ENCODE measurements at regions not wholly inside any gene's neighbourhood (a gene's known extent, or its start where the extent isn't known, plus 50 kb on each side); places are given as distances from the start of the nearest gene placed in this dataset.

- ChIA-PET POLR2A (no interaction called here), CTCF (no interaction called here)
- no CpG with 5 or more reads among the region's 3 CpGs for WGBS (ENCODE audit: insufficient coverage)
- no peaks in the 10 kb centered on the region for H3K27me3 ChIP-seq (replicated peaks in 1 of 2; ENCODE audit: control insufficient read depth in 2 of 2, extremely low read depth in 1 of 2, insufficient read depth in 2 of 2, low read length in 1 of 2)
- no peak overlapping the region for H3K4me3 Mint-ChIP-seq
- H3K27me3 Mint-ChIP-seq = peaks cover 8% of the 10 kb centered on the region in 2 donors
- H3K9me3 ChIP-seq = no peaks in the 10 kb centered on the region
- ATAC-seq (replicated peaks in 1 of 4) (no peak), DNase-seq (no peak)
- no peaks in the 10 kb centered on the region for H3K4me1 Mint-ChIP-seq
- H3K36me3 Mint-ChIP-seq = no peaks in the 10 kb centered on the region
- H3K27ac ChIP-seq (ENCODE audit: low read length) = no peak overlapping the region
- H3K9me3 Mint-ChIP-seq = no peaks in the 10 kb centered on the region
- H3K27ac Mint-ChIP-seq = no peak overlapping the region
- H3K4me3 ChIP-seq (ENCODE audit: control insufficient read depth in 1 of 2, extremely low read depth in 1 of 2, low read length in 1 of 2) = no peak overlapping the region
- H3K36me3 ChIP-seq (ENCODE audit: control insufficient read depth in 2 of 2, extremely low read depth in 1 of 2, insufficient read depth in 1 of 2, low read length in 1 of 2) = no peaks in the 10 kb centered on the region
- H3K4me1 ChIP-seq (ENCODE audit: control insufficient read depth in 1 of 2, extremely low read depth in 1 of 2, insufficient read depth in 2 of 2, low read length in 2 of 2) = no peaks in the 10 kb centered on the region
Measured at GRCh38 chr6:15985379-15985959, 143.4 kb upstream of the MYLIP start.

GRCh38 chr6:15981956-15982355, 146.9 kb upstream of the MYLIP start:
- Mint-ChIP-seq H3K27ac (no peak overlapping the region), H3K9me3 (no peaks in the 10 kb centered on the region), H3K27me3 (peaks cover 8% of the 10 kb centered on the region in 2 donors), H3K4me1 (no peaks in the 10 kb centered on the region), H3K4me3 (no peak overlapping the region), H3K36me3 (no peaks in the 10 kb centered on the region)
- no peak for DNase-seq
- ChIA-PET POLR2A (no interaction called here), CTCF (interaction anchor here (0.7 kb wide), 2 partner anchors 206 to 792 kb away, joined by 3 read pairs; no protein-coding TSS in a partner anchor)
- H3K4me3 ChIP-seq (ENCODE audit: control insufficient read depth in 1 of 2, extremely low read depth in 1 of 2, low read length in 1 of 2) = no peak overlapping the region
- no peak overlapping the region for H3K27ac ChIP-seq (ENCODE audit: low read length)
- 90% methylated on average over 3 of the region's 9 CpGs for WGBS (ENCODE audit: insufficient coverage)
- no peaks in the 10 kb centered on the region for H3K9me3 ChIP-seq
- no peaks in the 10 kb centered on the region for H3K4me1 ChIP-seq (ENCODE audit: control insufficient read depth in 1 of 2, extremely low read depth in 1 of 2, insufficient read depth in 2 of 2, low read length in 2 of 2)
- no peaks in the 10 kb centered on the region for H3K27me3 ChIP-seq (replicated peaks in 1 of 2; ENCODE audit: control insufficient read depth in 2 of 2, extremely low read depth in 1 of 2, insufficient read depth in 2 of 2, low read length in 1 of 2)
- no peak for ATAC-seq (replicated peaks in 1 of 4)
- no peaks in the 10 kb centered on the region for H3K36me3 ChIP-seq (ENCODE audit: control insufficient read depth in 2 of 2, extremely low read depth in 1 of 2, insufficient read depth in 1 of 2, low read length in 1 of 2)

- Mint-ChIP-seq H3K27ac (no peak overlapping the region), H3K4me1 (no peaks in the 10 kb centered on the region), H3K36me3 (no peaks in the 10 kb centered on the region), H3K4me3 (no peak overlapping the region), H3K27me3 (peaks cover 7 to 8% of the 10 kb centered on the region in 2 donors), H3K9me3 (no peaks in the 10 kb centered on the region)
- H3K27ac ChIP-seq (ENCODE audit: low read length) = no peak overlapping the region
- DNase-seq = no peak
- POLR2A ChIA-PET = no interaction called here
- CTCF ChIA-PET = no interaction called here
- H3K4me3 ChIP-seq (ENCODE audit: control insufficient read depth in 1 of 2, extremely low read depth in 1 of 2, low read length in 1 of 2) = no peak overlapping the region
- H3K4me1 ChIP-seq (ENCODE audit: control insufficient read depth in 1 of 2, extremely low read depth in 1 of 2, insufficient read depth in 2 of 2, low read length in 2 of 2) = no peaks in the 10 kb centered on the region
- no peaks in the 10 kb centered on the region for H3K36me3 ChIP-seq (ENCODE audit: control insufficient read depth in 2 of 2, extremely low read depth in 1 of 2, insufficient read depth in 1 of 2, low read length in 1 of 2)
- 86% methylated on average over 4 of the region's 4 CpGs for WGBS (ENCODE audit: insufficient coverage)
- ATAC-seq (replicated peaks in 1 of 4) = no peak
- H3K27me3 ChIP-seq (replicated peaks in 1 of 2; ENCODE audit: control insufficient read depth in 2 of 2, extremely low read depth in 1 of 2, insufficient read depth in 2 of 2, low read length in 1 of 2) = no peaks in the 10 kb centered on the region
- no peaks in the 10 kb centered on the region for H3K9me3 ChIP-seq
Measured at GRCh38 chr6:15980801-15981200, 148.1 kb upstream of the MYLIP start.

GRCh38 chr6:15978426-15978825, 150.5 kb upstream of the MYLIP start:
- Histone ChIP-seq H3K9me3 (no peaks in the 10 kb centered on the region), H3K27me3 (replicated peaks in 1 of 2; ENCODE audit: control insufficient read depth in 2 of 2, extremely low read depth in 1 of 2, insufficient read depth in 2 of 2, low read length in 1 of 2) (no peaks in the 10 kb centered on the region), H3K4me3 (ENCODE audit: control insufficient read depth in 1 of 2, extremely low read depth in 1 of 2, low read length in 1 of 2) (no peak overlapping the region), H3K27ac (ENCODE audit: low read length) (no peak overlapping the region), H3K36me3 (ENCODE audit: control insufficient read depth in 2 of 2, extremely low read depth in 1 of 2, insufficient read depth in 1 of 2, low read length in 1 of 2) (no peaks in the 10 kb centered on the region), H3K4me1 (ENCODE audit: control insufficient read depth in 1 of 2, extremely low read depth in 1 of 2, insufficient read depth in 2 of 2, low read length in 2 of 2) (no peaks in the 10 kb centered on the region)
- no peak overlapping the region for H3K27ac Mint-ChIP-seq
- ATAC-seq (replicated peaks in 1 of 4) (no peak), DNase-seq (no peak)
- POLR2A ChIA-PET = no interaction called here
- no peak overlapping the region for H3K4me3 Mint-ChIP-seq
- H3K4me1 Mint-ChIP-seq = no peaks in the 10 kb centered on the region
- CTCF ChIA-PET = no interaction called here
- no peaks in the 10 kb centered on the region for H3K36me3 Mint-ChIP-seq
- peaks cover 4 to 8% (median 7%) of the 10 kb centered on the region in 3 donors for H3K9me3 Mint-ChIP-seq
- H3K27me3 Mint-ChIP-seq = peaks cover 7 to 8% of the 10 kb centered on the region in 2 donors

- Mint-ChIP-seq H3K4me1 (no peaks in the 10 kb centered on the region), H3K36me3 (no peaks in the 10 kb centered on the region), H3K9me3 (peaks cover 4 to 17% (median 7%) of the 10 kb centered on the region in 3 donors), H3K4me3 (no peak overlapping the region), H3K27ac (no peak overlapping the region), H3K27me3 (peaks cover 0 to 4% of the 10 kb centered on the region in 2 donors)
- ChIA-PET POLR2A (no interaction called here), CTCF (no interaction called here)
- WGBS (ENCODE audit: insufficient coverage) = no CpG with 5 or more reads among the region's 2 CpGs
- Histone ChIP-seq H3K4me3 (ENCODE audit: control insufficient read depth in 1 of 2, extremely low read depth in 1 of 2, low read length in 1 of 2) (no peak overlapping the region), H3K27ac (ENCODE audit: low read length) (no peak overlapping the region), H3K9me3 (no peaks in the 10 kb centered on the region), H3K36me3 (ENCODE audit: control insufficient read depth in 2 of 2, extremely low read depth in 1 of 2, insufficient read depth in 1 of 2, low read length in 1 of 2) (no peaks in the 10 kb centered on the region), H3K4me1 (ENCODE audit: control insufficient read depth in 1 of 2, extremely low read depth in 1 of 2, insufficient read depth in 2 of 2, low read length in 2 of 2) (no peaks in the 10 kb centered on the region), H3K27me3 (replicated peaks in 1 of 2; ENCODE audit: control insufficient read depth in 2 of 2, extremely low read depth in 1 of 2, insufficient read depth in 2 of 2, low read length in 1 of 2) (no peaks in the 10 kb centered on the region)
- no peak for ATAC-seq (replicated peaks in 1 of 4)
- no peak for DNase-seq
Measured at GRCh38 chr6:15977050-15977449, 151.8 kb upstream of the MYLIP start.

- Histone ChIP-seq H3K4me3 (ENCODE audit: control insufficient read depth in 1 of 2, extremely low read depth in 1 of 2, low read length in 1 of 2) (no peak overlapping the region), H3K27ac (ENCODE audit: low read length) (no peak overlapping the region), H3K27me3 (replicated peaks in 1 of 2; ENCODE audit: control insufficient read depth in 2 of 2, extremely low read depth in 1 of 2, insufficient read depth in 2 of 2, low read length in 1 of 2) (no peaks in the 10 kb centered on the region), H3K9me3 (no peaks in the 10 kb centered on the region), H3K4me1 (ENCODE audit: control insufficient read depth in 1 of 2, extremely low read depth in 1 of 2, insufficient read depth in 2 of 2, low read length in 2 of 2) (no peaks in the 10 kb centered on the region), H3K36me3 (ENCODE audit: control insufficient read depth in 2 of 2, extremely low read depth in 1 of 2, insufficient read depth in 1 of 2, low read length in 1 of 2) (no peaks in the 10 kb centered on the region)
- Mint-ChIP-seq H3K36me3 (no peaks in the 10 kb centered on the region), H3K9me3 (peaks cover 4 to 17% (median 7%) of the 10 kb centered on the region in 3 donors), H3K27ac (no peak overlapping the region), H3K27me3 (no peaks in the 10 kb centered on the region), H3K4me3 (no peak overlapping the region), H3K4me1 (no peaks in the 10 kb centered on the region)
- 80% methylated on average over 2 of the region's 2 CpGs for WGBS (ENCODE audit: insufficient coverage)
- CTCF ChIA-PET = no interaction called here
- DNase-seq (no peak), ATAC-seq (replicated peaks in 1 of 4) (no peak)
- POLR2A ChIA-PET = no interaction called here
Measured at GRCh38 chr6:15974817-15975216, 154.1 kb upstream of the MYLIP start.

- H3K4me3 ChIP-seq (ENCODE audit: control insufficient read depth in 1 of 2, extremely low read depth in 1 of 2, low read length in 1 of 2) = no peak overlapping the region
- no peak overlapping the region for H3K27ac Mint-ChIP-seq
- no peak for ATAC-seq (replicated peaks in 1 of 4)
- no peaks in the 10 kb centered on the region for H3K9me3 ChIP-seq
- H3K9me3 Mint-ChIP-seq = peaks cover 4 to 17% (median 7%) of the 10 kb centered on the region in 3 donors
- POLR2A ChIA-PET = no interaction called here
- no peaks in the 10 kb centered on the region for H3K27me3 Mint-ChIP-seq
- no peak for DNase-seq
- no peaks in the 10 kb centered on the region for H3K4me1 Mint-ChIP-seq
- CTCF ChIA-PET = no interaction called here
- H3K36me3 ChIP-seq (ENCODE audit: control insufficient read depth in 2 of 2, extremely low read depth in 1 of 2, insufficient read depth in 1 of 2, low read length in 1 of 2) = no peaks in the 10 kb centered on the region
- no peaks in the 10 kb centered on the region for H3K36me3 Mint-ChIP-seq
- H3K27ac ChIP-seq (ENCODE audit: low read length) = no peak overlapping the region
- peaks cover 0 to 3% of the 10 kb centered on the region in 2 experiments for H3K27me3 ChIP-seq (replicated peaks in 1 of 2; ENCODE audit: control insufficient read depth in 2 of 2, extremely low read depth in 1 of 2, insufficient read depth in 2 of 2, low read length in 1 of 2)
- no peaks in the 10 kb centered on the region for H3K4me1 ChIP-seq (ENCODE audit: control insufficient read depth in 1 of 2, extremely low read depth in 1 of 2, insufficient read depth in 2 of 2, low read length in 2 of 2)
- WGBS (ENCODE audit: insufficient coverage) = 83% methylated on average over 1 of the region's 3 CpGs
- H3K4me3 Mint-ChIP-seq = no peak overlapping the region
Measured at GRCh38 chr6:15970517-15970916, 158.4 kb upstream of the MYLIP start.
